Aorta (tissue), 5 donors: ENCODE measurements at regions not wholly inside any gene's neighbourhood (a gene's known extent, or its start where the extent isn't known, plus 50 kb on each side); places are given as distances from the start of the nearest gene placed in this dataset.

Source experiments
- ATAC-seq: fragments of 200-7000 bp; cut with Tn5 transposase; one replicate; pipeline ENCODE4 v1.9.1; 2022; ENCODE audit warnings: moderate library complexity; ENCODE audit not compliant: low FRiP score
- DNase-seq, 2 donors: peaks; one replicate each; pipeline ENCODE4 v3.0.0-alpha.2; 2020
- H3K27ac ChIP-seq, 2 donors: one replicate each; pipeline ENCODE4 v1.5.1; 2013; ENCODE audit warnings: low read length in 2 of 2, mild to moderate bottlenecking in 2 of 2, moderate library complexity in 2 of 2, control low read depth in 1 of 2, inconsistent platforms in 1 of 2, low read depth in 1 of 2
- H3K27me3 ChIP-seq, 2 donors: one replicate each; pipeline ENCODE4 v1.6.1; 2013; ENCODE audit warnings: control low read depth in 1 of 2, low read length in 1 of 2, mild to moderate bottlenecking in 1 of 2, moderate library complexity in 1 of 2; ENCODE audit not compliant: insufficient read depth in 2 of 2, control insufficient read depth in 1 of 2
- H3K36me3 ChIP-seq, 2 donors: one replicate each; pipeline ENCODE4 v1.6.1; 2013; ENCODE audit warnings: control low read depth in 1 of 2, low read length in 1 of 2, mild to moderate bottlenecking in 1 of 2; ENCODE audit not compliant: insufficient read depth in 2 of 2, control insufficient read depth in 1 of 2
- H3K4me1 ChIP-seq, 2 donors: one replicate each; pipeline ENCODE4 v1.6.1; 2013; ENCODE audit warnings: low read length in 2 of 2, control low read depth in 1 of 2, mild to moderate bottlenecking in 1 of 2, moderate library complexity in 1 of 2; ENCODE audit not compliant: insufficient read depth in 2 of 2, control insufficient read depth in 1 of 2
- H3K4me3 ChIP-seq, 2 donors: one replicate each; pipeline ENCODE4 v1.5.1; 2013; ENCODE audit warnings: low read length in 2 of 2, control low read depth in 1 of 2, mild to moderate bottlenecking in 1 of 2
- H3K9me3 ChIP-seq: one replicate; pipeline ENCODE4 v1.6.1; 2013; ENCODE audit warnings: mild to moderate bottlenecking, low read length; ENCODE audit not compliant: control insufficient read depth
- WGBS, 2 donors: extraction: QIAGEN DNeasy Blood & Tissue Kit; methylation state at CpG; one replicate each; pipeline ENCODE4 v1.1.7; 2013; 5-methylcytosine and 5-hydroxymethylcytosine counted together
- intact Hi-C, 2 donors: fragments of 100-400 bp; cut with DNase I; formaldehyde crosslinking; loops; one replicate each; pipeline versions ENCODE4 v1.14.2 to v1.15.0; 2022
- donor health status: healthy with polysubstance abuse.
- donor health status: Bipolar disorder and iron deficiency.
- donor health status: DM: no; HTN: no; CAD: no.
- donor health status: DM: no; HTN: no; CAD: no.
- donor health status: DM: yes; HTN: yes; CAD: no.

GRCh38 chr2:228545748-228546145 is 364.3 kb upstream of the SPHKAP start:
- DNase-seq (no peak), ATAC-seq (no peak)
- no peaks in the 10 kb centered on the region for H3K36me3 ChIP-seq
- no peak overlapping the region for H3K4me3 ChIP-seq
- H3K9me3 ChIP-seq = no peaks in the 10 kb centered on the region
- no peaks in the 10 kb centered on the region for H3K4me1 ChIP-seq
- H3K27ac ChIP-seq = no peak overlapping the region
- H3K27me3 ChIP-seq = no peaks in the 10 kb centered on the region
- 13 to 27% methylated on average over 2 of the region's 2 CpGs for WGBS, 2 donors
- intact Hi-C loops = no loop called here

GRCh38 chr2:228545041-228545747 is 363.7 kb upstream of the SPHKAP start:
- no peak overlapping the region for H3K4me3 ChIP-seq
- no peak overlapping the region for H3K27ac ChIP-seq
- H3K36me3 ChIP-seq = no peaks in the 10 kb centered on the region
- WGBS, 2 donors = 42 to 45% methylated on average over 4 of the region's 4 CpGs
- no peaks in the 10 kb centered on the region for H3K9me3 ChIP-seq
- no peaks in the 10 kb centered on the region for H3K4me1 ChIP-seq
- DNase-seq (no peak), ATAC-seq (no peak)
- H3K27me3 ChIP-seq = no peaks in the 10 kb centered on the region
- intact Hi-C loops = no loop called here

- no peaks in the 10 kb centered on the region for H3K9me3 ChIP-seq
- H3K4me3 ChIP-seq = no peak overlapping the region
- intact Hi-C loops = no loop called here
- H3K4me1 ChIP-seq = no peaks in the 10 kb centered on the region
- no peak overlapping the region for H3K27ac ChIP-seq
- DNase-seq (no peak), ATAC-seq (no peak)
- no peaks in the 10 kb centered on the region for H3K36me3 ChIP-seq
- H3K27me3 ChIP-seq = no peaks in the 10 kb centered on the region
Observed at GRCh38 chr2:228543117-228543516, 361.6 kb upstream of the SPHKAP start.

GRCh38 chr2:228542277-228542676 is 360.8 kb upstream of the SPHKAP start:
- DNase-seq (no peak), ATAC-seq (no peak)
- Histone ChIP-seq H3K9me3 (no peaks in the 10 kb centered on the region), H3K4me3 (no peak overlapping the region), H3K4me1 (no peaks in the 10 kb centered on the region), H3K27ac (no peak overlapping the region), H3K36me3 (no peaks in the 10 kb centered on the region), H3K27me3 (no peaks in the 10 kb centered on the region)
- intact Hi-C loops = no loop called here
- WGBS, 2 donors = 78 to 82% methylated on average over 4 of the region's 4 CpGs

- H3K27ac ChIP-seq = no peak overlapping the region
- intact Hi-C loops = no loop called here
- no peaks in the 10 kb centered on the region for H3K4me1 ChIP-seq
- H3K4me3 ChIP-seq = no peak overlapping the region
- H3K36me3 ChIP-seq = no peaks in the 10 kb centered on the region
- ATAC-seq = no peak
- no peaks in the 10 kb centered on the region for H3K9me3 ChIP-seq
- DNase-seq = no peak
- no peaks in the 10 kb centered on the region for H3K27me3 ChIP-seq
- WGBS, 2 donors = 84 to 85% methylated on average over 4 of the region's 4 CpGs
Observed at GRCh38 chr2:228541789-228542188, 360.3 kb upstream of the SPHKAP start.

- WGBS, 2 donors = 92 to 93% methylated on average over 3 of the region's 3 CpGs
- intact Hi-C loops = no loop called here
Observed at GRCh38 chr2:228540976-228541375, 359.5 kb upstream of the SPHKAP start.

GRCh38 chr2:228535396-228535795 is 353.9 kb upstream of the SPHKAP start:
- Histone ChIP-seq H3K36me3 (no peaks in the 10 kb centered on the region), H3K27ac (no peak overlapping the region), H3K27me3 (no peaks in the 10 kb centered on the region), H3K4me3 (no peak overlapping the region), H3K9me3 (no peaks in the 10 kb centered on the region), H3K4me1 (no peaks in the 10 kb centered on the region)
- intact Hi-C loops = no loop called here
- DNase-seq (no peak), ATAC-seq (no peak)

More at GRCh38 chr2:228540976-228541375, 359.5 kb upstream of the SPHKAP start:
- Histone ChIP-seq H3K27me3 (no peaks in the 10 kb centered on the region), H3K36me3 (no peaks in the 10 kb centered on the region), H3K9me3 (no peaks in the 10 kb centered on the region), H3K4me3 (no peak overlapping the region), H3K27ac (no peak overlapping the region), H3K4me1 (no peaks in the 10 kb centered on the region)
- ATAC-seq = no peak
- no peak for DNase-seq

- ATAC-seq = no peak
- no peak overlapping the region for H3K27ac ChIP-seq
- no peaks in the 10 kb centered on the region for H3K9me3 ChIP-seq
- no peaks in the 10 kb centered on the region for H3K36me3 ChIP-seq
- H3K27me3 ChIP-seq = no peaks in the 10 kb centered on the region
- DNase-seq = no peak
- 48 to 65% methylated on average over 1 of the region's 1 CpG for WGBS, 2 donors
- H3K4me1 ChIP-seq = no peaks in the 10 kb centered on the region
- H3K4me3 ChIP-seq = no peak overlapping the region
- intact Hi-C loops = no loop called here
Observed at GRCh38 chr2:228533156-228533555, 351.7 kb upstream of the SPHKAP start.

GRCh38 chr2:228532233-228532632 is 350.7 kb upstream of the SPHKAP start:
- intact Hi-C loops = no loop called here
- 71 to 88% methylated on average over 1 of the region's 1 CpG for WGBS, 2 donors

More at GRCh38 chr2:228532233-228532632, 350.7 kb upstream of the SPHKAP start:
- ATAC-seq (no peak), DNase-seq (no peak)
- Histone ChIP-seq H3K4me1 (no peaks in the 10 kb centered on the region), H3K36me3 (no peaks in the 10 kb centered on the region), H3K4me3 (no peak overlapping the region), H3K27ac (no peak overlapping the region), H3K9me3 (peaks cover 2% of the 10 kb centered on the region), H3K27me3 (no peaks in the 10 kb centered on the region)
